GM18951 (cell line): ENCODE measurements at regions not wholly inside any gene's neighbourhood (a gene's known extent, or its start where the extent isn't known, plus 50 kb on each side); places are given as distances from the start of the nearest gene placed in this dataset.

ENCODE experiments used
- POLR2A ChIP-seq: IDR thresholded peaks from 4 replicates; pipeline ENCODE4 v1.6.1; 2011; ENCODE audit warnings: mild to moderate bottlenecking; ENCODE audit not compliant: insufficient read length, insufficient read depth; ENCODE audit errors: extremely low read depth
- in situ Hi-C: fragments of 300-500 bp; cut with MboI; formaldehyde crosslinking; loops from one replicate; pipeline ENCODE4 v1.12.0; 2022; ENCODE audit warnings: low sequenced_read_pairs, mixed read lengths, inconsistent platforms; ENCODE audit not compliant: unreplicated experiment

DNA sequence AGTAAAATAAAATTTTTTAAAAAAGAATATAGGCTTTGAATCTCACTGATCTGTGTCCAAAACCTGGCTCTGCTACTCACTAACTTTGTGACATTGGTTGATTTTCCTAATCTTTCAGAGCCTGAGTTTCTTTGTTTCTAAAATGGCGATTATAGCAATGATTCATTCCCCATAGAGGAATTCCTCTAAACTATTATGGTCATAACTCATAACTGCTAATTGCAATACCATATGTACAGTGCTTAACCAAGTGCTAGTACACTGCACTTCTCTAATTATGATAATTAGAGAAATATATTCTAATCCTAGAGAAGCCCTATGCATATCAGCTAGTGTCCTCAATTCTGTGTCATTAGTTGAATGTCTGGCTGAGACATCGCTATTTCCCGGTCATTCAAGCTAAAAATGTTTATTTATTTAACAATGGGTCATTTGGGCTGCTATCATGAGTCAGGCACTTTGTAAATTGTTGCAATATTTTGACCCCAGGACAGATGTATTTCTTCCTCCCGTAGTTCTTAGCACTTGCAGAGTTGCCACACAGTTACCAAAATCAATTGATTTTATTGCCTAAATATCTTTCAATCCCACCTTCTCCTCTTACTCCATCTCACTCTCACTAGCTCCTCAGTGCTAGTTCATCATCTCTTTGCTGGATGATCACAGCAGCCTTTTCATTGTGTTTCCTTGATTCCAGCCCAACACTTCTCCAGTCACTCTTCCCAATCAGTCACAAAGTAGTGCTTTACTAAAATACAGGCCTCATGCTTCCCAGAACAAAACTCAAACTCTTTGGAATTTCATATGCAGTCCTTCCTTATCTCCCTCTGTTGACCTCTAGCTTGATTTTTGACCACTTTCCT is 200.9 kb upstream of the PAPPA start:
- no peak for TF ChIP-seq POLR2A
- in situ Hi-C loops = no loop called here

DNA sequence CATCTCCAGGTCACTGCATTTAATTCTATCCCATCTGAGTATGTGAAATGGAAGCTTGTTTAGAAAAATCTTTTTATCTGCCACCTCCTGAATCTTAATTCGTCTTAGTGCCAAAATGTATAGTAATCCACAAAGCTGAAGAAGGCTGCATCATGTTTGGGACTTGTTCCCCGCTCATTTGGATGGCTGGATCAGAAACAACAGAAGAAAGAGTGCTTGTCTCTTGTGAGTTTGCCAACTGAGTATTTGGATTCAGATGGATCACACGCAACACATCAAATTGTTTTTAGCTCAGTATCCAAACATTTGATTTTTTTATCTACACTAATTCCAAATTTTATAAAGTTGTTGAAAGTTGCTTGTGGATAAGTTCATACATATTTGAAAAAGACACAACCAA is 197.2 kb upstream of the PAPPA start:
- in situ Hi-C loops = no loop called here
- no peak for TF ChIP-seq POLR2A

DNA sequence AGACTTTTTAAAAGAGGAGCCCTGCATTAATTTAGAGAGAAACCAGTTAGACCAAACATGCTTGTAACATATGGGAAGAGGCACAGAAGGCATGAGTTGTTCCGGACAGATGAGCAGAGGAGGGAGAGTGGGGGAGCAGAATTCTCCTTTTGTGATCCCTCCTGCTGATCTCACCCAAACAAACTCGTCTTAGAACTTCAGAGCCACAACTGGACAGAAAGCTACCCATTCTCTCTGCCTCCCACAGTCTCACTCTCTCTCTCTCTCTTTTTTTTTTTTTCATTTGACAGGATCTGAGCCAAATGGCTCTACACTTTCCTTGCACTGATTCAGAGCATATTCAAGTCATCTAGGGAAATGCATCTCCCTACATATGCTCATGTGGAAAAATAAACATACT is 196.0 kb upstream of the PAPPA start:
- no peak for TF ChIP-seq POLR2A
- in situ Hi-C loops = no loop called here

DNA sequence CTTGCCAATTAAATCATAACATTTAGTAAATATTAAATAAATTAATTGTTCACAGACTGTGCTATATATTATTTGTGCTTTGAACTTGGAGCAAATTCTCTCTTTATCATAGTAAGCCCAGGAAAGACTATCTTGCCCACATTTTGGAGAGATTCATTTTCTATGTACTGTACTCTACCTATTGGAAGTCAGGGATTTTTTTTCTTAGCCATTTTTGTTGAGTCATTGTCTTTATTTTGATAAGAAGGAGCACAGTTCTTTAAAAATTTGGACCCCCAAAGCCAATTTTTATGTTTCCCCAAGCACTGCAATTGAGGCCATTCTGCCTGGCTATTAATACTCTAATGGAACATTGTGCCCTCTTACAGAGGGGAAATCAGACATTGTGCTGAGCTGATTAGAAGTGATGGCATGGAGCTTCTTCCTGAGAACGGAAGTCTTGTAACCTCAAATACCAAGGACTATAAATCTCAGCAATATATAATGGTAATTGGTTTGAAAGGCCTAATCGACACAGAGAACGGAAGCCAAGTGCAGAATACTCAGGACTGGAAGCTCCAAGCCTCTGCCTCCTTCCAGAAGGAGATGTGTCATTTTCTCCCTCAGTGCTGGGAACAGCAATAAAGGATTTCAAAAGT is 188.8 kb upstream of the PAPPA start:
- TF ChIP-seq POLR2A = no peak
- in situ Hi-C loops = no loop called here

DNA sequence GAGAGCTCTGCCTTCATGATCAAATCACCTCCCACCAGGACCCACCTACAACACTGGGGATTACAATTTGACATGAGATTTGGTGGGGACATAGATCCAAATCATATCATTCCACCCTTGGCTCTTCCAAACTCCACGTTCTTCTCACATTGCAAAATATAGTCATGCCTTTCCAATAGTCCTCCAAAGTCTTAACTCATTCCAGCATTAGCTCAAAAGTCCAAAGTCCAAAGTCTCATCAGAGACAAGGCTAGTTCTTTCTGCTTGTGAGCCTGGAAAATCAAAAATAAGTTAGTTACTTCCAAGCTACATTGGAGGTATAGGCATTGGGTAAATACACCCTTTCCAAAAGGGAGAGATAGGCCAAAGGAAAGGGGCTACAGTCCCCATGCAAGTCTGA is 186.9 kb upstream of the PAPPA start:
- in situ Hi-C loops = no loop called here
- no peak for TF ChIP-seq POLR2A

DNA sequence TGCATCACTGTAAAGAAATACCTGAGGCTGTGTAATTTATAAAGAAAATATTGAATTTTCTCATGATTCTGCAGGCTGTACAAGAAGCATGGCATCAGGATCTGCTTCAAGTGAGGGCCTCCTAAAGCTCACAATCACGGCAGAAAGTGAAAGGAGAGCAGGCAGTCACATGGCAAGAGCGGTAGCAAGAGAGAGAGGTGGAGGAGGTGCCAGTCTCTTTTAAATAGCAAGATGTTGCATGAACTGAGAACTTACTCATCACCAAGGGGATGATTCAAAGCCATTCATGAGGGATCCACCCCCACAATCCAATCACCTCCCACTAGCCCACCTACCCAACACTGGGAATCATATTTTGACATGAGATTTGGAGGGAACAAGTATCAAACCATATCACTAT is 184.5 kb upstream of the PAPPA start:
- TF ChIP-seq POLR2A = no peak
- in situ Hi-C loops = no loop called here

DNA sequence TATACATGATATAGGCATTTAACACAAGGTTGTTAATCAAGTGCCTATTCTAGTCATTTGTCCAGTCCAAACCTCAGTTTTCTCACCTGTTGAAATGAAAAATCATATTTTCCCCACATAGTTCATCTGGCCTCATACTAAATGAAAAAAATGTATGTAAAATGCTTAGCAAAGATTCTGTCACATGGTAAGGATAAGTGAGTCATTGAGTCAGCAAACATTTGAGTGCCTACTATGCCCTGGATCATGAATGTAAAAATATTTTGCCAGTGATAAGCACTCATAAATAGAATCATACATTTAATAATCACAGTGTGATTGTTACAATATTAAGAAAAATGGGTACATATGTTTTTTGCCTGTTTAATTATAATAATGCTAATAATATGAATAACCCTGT is 181.2 kb upstream of the PAPPA start:
- in situ Hi-C loops = no loop called here
- no peak for TF ChIP-seq POLR2A

DNA sequence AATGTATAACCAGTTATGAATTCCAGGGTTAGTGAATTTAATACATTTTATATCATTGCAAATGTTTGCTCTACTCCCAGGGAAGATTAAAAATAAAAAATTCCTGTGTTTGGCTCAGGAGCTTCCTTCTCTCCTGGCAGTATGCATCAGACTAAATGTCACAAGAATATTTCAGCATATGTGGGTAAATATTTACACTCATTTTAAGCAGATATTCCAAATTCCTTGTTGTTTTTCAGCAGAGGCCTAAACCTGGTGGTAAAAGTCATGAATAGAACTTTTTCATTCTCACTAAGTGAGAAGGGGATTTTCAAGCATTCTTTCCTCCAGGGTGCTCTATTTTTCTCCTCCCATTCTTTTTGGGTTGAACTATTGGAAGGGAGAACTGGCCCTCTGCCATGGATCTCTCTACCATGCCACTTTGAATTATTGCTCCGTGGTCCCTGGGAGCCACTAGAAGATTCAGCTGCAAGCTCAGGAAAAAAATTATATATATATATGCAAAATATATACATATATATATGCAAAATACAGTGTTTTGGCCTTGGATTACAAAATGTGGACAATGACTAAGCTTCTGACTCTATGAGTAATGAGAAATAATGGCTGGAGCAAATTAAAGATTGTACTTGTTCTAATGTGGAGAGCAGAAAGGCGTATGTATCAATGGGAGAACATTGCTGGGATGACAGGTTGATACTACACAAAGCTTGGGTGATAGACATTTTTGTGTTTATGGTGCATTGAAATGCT is 180.6 kb upstream of the PAPPA start:
- no peak for TF ChIP-seq POLR2A
- in situ Hi-C loops = no loop called here

DNA sequence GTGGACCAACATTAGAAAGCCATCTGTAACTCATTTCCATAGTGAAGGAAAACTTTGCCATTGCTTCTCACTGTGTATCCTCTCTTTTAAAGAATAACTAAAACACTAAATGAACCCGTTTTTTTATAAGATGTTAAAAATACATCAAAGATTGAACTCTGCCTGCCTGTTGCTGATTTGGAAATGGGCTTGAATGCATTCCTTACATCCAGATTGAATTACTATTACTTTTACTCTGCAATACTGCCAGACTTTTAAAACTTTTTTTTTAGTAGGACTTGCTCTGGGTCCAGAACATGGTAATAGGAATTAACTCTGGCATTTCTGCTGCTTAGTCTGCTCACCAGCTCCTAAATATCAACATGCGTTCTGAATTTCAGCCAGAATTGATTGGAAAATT is 176.8 kb upstream of the PAPPA start:
- in situ Hi-C loops = no loop called here
- no peak for TF ChIP-seq POLR2A

DNA sequence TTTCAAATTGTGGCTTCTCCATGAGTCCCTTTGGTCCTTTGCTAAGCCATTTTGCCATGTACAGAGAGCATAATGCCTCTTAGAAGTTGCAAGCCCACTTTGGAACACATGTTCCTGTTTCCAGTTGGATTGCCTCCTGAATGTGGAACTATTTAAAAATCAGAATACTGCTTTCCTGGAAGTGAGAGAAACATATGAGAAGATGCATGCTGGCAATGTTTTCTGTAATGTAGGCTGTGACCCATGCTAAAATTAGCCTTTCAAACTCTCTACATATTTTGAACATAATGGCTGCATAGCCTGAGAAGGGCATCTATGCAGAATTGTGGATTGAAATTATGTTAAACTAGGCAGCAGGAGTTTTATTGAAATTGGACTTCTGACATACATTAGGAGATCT is 175.5 kb upstream of the PAPPA start:
- in situ Hi-C loops = no loop called here

DNA sequence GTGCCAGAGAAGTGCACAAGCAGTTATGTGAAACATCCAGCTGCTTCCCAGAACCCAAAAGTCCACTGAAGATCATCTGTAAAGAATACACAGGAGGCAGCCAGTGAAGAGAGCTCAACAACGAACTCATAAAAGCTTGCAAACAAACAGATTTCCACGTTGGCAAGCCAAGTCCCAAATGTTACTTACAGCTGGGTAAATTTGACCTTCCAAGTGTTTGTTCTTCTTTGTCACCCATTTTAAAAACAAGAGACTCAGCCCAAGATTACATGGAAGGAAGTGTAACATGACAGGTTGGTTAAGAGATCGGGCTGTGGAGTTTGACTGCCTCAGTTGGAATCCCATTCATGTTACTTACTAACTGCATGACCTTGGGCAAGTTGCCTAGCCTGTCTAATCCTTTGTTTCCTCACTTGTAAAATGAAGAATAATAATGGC is 174.9 kb upstream of the PAPPA start:
- in situ Hi-C loops = no loop called here
- TF ChIP-seq POLR2A = no peak

More for the DNA sequence above, 175.5 kb upstream of the PAPPA start:
- TF ChIP-seq POLR2A = no peak

DNA sequence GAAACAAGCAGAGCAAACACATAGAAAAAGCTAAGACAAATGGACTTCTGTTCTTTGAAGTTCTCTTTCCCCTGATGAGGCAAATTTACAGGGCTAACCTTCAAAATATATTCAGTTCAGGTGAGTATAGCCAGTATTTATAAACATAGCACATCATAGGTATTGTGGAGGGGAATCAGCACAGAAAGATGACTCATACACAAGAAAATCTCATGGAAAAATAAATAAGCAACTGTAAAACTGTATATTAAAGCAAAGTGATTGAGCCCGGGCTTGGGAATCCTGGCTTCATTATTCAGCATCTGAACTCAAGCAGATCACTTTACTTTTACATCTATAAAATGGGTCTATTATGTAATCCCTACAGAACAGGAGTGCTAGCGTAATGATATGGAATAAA is 173.5 kb upstream of the PAPPA start:
- TF ChIP-seq POLR2A = no peak
- in situ Hi-C loops = no loop called here

DNA sequence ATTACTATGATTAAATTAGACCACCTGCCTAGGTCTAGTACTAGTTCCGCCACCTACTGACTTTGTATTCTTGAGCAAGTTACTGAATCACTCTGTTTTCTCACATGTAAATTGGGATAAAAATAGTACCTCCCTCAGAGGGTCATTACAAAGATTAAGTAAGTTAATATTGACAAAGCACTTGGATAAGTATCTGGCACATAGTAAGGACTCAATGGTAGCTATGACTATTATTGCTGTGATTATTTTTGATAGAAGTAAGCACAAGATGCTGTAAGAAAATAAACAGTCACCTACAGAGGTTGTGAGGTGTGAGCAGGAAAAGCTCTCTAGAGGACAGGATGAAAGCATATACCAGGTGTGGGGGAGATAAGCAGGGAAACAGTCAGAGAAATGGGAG is 173.1 kb upstream of the PAPPA start:
- in situ Hi-C loops = no loop called here
- no peak for TF ChIP-seq POLR2A
